Endothelial cell (in vitro differentiated cells): ENCODE measurements at regions not wholly inside any gene's neighbourhood (a gene's known extent, or its start where the extent isn't known, plus 50 kb on each side); places are given as distances from the start of the nearest gene placed in this dataset.

Source experiments
- DNase-seq: peaks from one replicate; pipeline ENCODE4 v3.0.0; 2021; ENCODE audit warnings: low spot score
- H3K27ac Mint-ChIP-seq: one replicate; pipeline ENCODE4 v1.8.0; 2021; ENCODE audit warnings: mixed read lengths, inconsistent platforms; ENCODE audit not compliant: unreplicated experiment
- H3K27me3 Mint-ChIP-seq: one replicate; pipeline ENCODE4 v1.8.0; 2021; ENCODE audit warnings: mild to moderate bottlenecking, moderate library complexity, mixed read lengths, inconsistent platforms; ENCODE audit not compliant: unreplicated experiment
- H3K36me3 Mint-ChIP-seq: one replicate; pipeline ENCODE4 v1.8.0; 2021; ENCODE audit warnings: mild to moderate bottlenecking, low read depth, mixed read lengths, inconsistent platforms; ENCODE audit not compliant: unreplicated experiment
- H3K4me1 Mint-ChIP-seq: one replicate; pipeline ENCODE4 v1.8.0; 2021; ENCODE audit warnings: mild to moderate bottlenecking, mixed read lengths, inconsistent platforms; ENCODE audit not compliant: unreplicated experiment
- H3K4me3 Mint-ChIP-seq: one replicate; pipeline ENCODE4 v1.8.0; 2021; ENCODE audit warnings: mild to moderate bottlenecking, mixed read lengths, inconsistent platforms; ENCODE audit not compliant: unreplicated experiment
- H3K9me3 Mint-ChIP-seq: one replicate; pipeline ENCODE4 v1.8.0; 2021; ENCODE audit warnings: mixed read lengths, inconsistent platforms; ENCODE audit not compliant: unreplicated experiment
- CTCF ChIP-seq: fragments of 200-600 bp; sonication (generic); IDR thresholded peaks from one replicate; pipeline ENCODE4 v1.5.0; 2021; ENCODE audit warnings: antibody characterized with exemption; ENCODE audit not compliant: unreplicated experiment

GRCh38 chr2:120915670-120916069 lies 180.0 kb downstream of the GLI2 start:
- Mint-ChIP-seq H3K4me1 (peaks cover 12% of the 10 kb centered on the region), H3K27me3 (peaks cover 11% of the 10 kb centered on the region), H3K27ac (no peak overlapping the region)

GRCh38 chr2:120916446-120916845 lies 180.8 kb downstream of the GLI2 start:
- Mint-ChIP-seq H3K9me3 (no peaks in the 10 kb centered on the region), H3K4me3 (no peak overlapping the region), H3K36me3 (no peaks in the 10 kb centered on the region), H3K27ac (no peak overlapping the region), H3K4me1 (peaks cover 12% of the 10 kb centered on the region), H3K27me3 (peaks cover 11% of the 10 kb centered on the region)
- TF ChIP-seq CTCF: no peak
- DNase-seq: no peak

More at GRCh38 chr2:120915670-120916069, 180.0 kb downstream of the GLI2 start:
- H3K4me3 Mint-ChIP-seq: no peak overlapping the region
- no peak for DNase-seq
- no peak for TF ChIP-seq CTCF
- H3K36me3 Mint-ChIP-seq: no peaks in the 10 kb centered on the region
- no peaks in the 10 kb centered on the region for H3K9me3 Mint-ChIP-seq

GRCh38 chr2:120917886-120918285 lies 182.2 kb downstream of the GLI2 start:
- DNase-seq: no peak
- no peak for TF ChIP-seq CTCF
- Mint-ChIP-seq H3K27me3 (peaks cover 12% of the 10 kb centered on the region), H3K4me3 (no peak overlapping the region), H3K36me3 (no peaks in the 10 kb centered on the region), H3K9me3 (no peaks in the 10 kb centered on the region), H3K27ac (no peak overlapping the region), H3K4me1 (peaks cover 12% of the 10 kb centered on the region)

- H3K4me1 Mint-ChIP-seq: peaks cover 9% of the 10 kb centered on the region
- no peaks in the 10 kb centered on the region for H3K9me3 Mint-ChIP-seq
- TF ChIP-seq CTCF: no peak
- H3K27me3 Mint-ChIP-seq: peaks cover 9% of the 10 kb centered on the region
- H3K36me3 Mint-ChIP-seq: no peaks in the 10 kb centered on the region
- H3K27ac Mint-ChIP-seq: no peak overlapping the region
- H3K4me3 Mint-ChIP-seq: no peak overlapping the region
- DNase-seq: no peak
Observed at GRCh38 chr2:120919216-120919615, 183.5 kb downstream of the GLI2 start.

- DNase-seq: no peak
- H3K36me3 Mint-ChIP-seq: no peaks in the 10 kb centered on the region
- H3K4me3 Mint-ChIP-seq: no peak overlapping the region
- TF ChIP-seq CTCF: no peak
- peaks cover 9% of the 10 kb centered on the region for H3K27me3 Mint-ChIP-seq
- peaks cover 5% of the 10 kb centered on the region for H3K4me1 Mint-ChIP-seq
- H3K27ac Mint-ChIP-seq: no peak overlapping the region
- H3K9me3 Mint-ChIP-seq: no peaks in the 10 kb centered on the region
Observed at GRCh38 chr2:120919771-120920453, 184.2 kb downstream of the GLI2 start.
